ENCODE measurements at regions not wholly inside any gene's neighbourhood (a gene's known extent, or its start where the extent isn't known, plus 50 kb on each side); places are given as distances from the start of the nearest gene placed in this dataset.

- TF ChIP-seq TAF7 (optimal IDR thresholded peaks at IDR 0.05; ENCODE audit: borderline replicate concordance, low read depth, low read length), result no peak
- no peak for TF ChIP-seq RBBP5 (IDR thresholded peaks at IDR 0.05; ENCODE audit: borderline replicate concordance, low read depth, low read length)
Measured at GRCh38 chr15:31216215-31216911, 110.3 kb upstream of the KLF13 start (continued).
